ENCODE measurements at regions not wholly inside any gene's neighbourhood (a gene's known extent, or its start where the extent isn't known, plus 50 kb on each side); places are given as distances from the start of the nearest gene placed in this dataset.

DNA sequence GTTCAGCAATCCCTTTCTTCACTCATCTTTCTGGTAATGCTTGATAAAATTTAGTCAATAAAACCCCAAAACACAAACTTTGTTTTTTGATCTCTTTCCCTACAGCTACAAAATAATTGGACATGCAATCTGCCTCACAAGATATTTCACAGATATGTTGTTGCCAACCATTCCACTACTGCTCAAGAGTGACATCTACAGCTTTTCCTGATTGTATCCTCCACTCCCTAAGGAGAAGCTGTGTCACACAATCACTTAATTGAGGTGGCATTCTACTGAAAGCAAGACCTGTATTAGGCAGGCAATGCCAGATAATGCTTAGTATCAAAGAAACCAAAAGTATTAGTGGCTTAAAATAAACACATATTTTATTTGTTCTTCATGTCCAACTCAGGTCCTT is 1646.2 kb upstream of the SPRY2 start:
- H3K4me1 ChIP-seq, result no peaks in the 10 kb centered on the region
- TF ChIP-seq POLR2AphosphoS5 (IDR thresholded peaks at IDR 0.05) (no peak), POLR2A (IDR thresholded peaks at IDR 0.05) (no peak), EP300 (IDR thresholded peaks at IDR 0.05) (no peak)
- TF ChIP-seq, protein P1, sequence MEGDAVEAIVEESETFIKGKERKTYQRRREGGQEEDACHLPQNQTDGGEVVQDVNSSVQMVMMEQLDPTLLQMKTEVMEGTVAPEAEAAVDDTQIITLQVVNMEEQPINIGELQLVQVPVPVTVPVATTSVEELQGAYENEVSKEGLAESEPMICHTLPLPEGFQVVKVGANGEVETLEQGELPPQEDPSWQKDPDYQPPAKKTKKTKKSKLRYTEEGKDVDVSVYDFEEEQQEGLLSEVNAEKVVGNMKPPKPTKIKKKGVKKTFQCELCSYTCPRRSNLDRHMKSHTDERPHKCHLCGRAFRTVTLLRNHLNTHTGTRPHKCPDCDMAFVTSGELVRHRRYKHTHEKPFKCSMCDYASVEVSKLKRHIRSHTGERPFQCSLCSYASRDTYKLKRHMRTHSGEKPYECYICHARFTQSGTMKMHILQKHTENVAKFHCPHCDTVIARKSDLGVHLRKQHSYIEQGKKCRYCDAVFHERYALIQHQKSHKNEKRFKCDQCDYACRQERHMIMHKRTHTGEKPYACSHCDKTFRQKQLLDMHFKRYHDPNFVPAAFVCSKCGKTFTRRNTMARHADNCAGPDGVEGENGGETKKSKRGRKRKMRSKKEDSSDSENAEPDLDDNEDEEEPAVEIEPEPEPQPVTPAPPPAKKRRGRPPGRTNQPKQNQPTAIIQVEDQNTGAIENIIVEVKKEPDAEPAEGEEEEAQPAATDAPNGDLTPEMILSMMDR (IDR thresholded peaks at IDR 0.05), result no peak
- intact Hi-C loops (cut with DNase I), result no loop called here
- H3K9me3 ChIP-seq, result no peaks in the 10 kb centered on the region
- H3K27ac ChIP-seq, result no peak overlapping the region
- H3K4me3 ChIP-seq, result no peak overlapping the region
- no peak for DNase-seq
- no peaks in the 10 kb centered on the region for H3K36me3 ChIP-seq
- no peaks in the 10 kb centered on the region for H3K27me3 ChIP-seq

DNA sequence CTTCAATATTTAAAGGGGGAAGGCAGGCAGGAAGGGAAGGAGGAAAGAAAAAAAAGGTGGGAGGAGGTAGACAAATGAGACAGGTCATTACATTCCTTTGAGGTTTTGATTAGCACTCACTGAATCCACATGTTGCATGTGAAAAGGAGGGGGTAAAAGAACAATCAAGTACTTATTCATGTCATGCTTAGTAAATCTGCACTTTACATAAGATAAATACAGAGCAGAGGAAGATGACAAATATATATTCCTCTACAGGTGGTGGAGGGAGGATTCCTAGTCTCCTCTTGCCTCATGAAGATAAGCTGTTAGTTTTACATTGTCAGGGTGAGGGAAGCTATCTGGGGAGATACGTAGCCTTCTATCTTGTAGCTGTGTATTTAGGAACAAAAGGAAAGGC is 1645.4 kb upstream of the SPRY2 start:
- Histone ChIP-seq H3K9me3 (no peaks in the 10 kb centered on the region), H3K36me3 (no peaks in the 10 kb centered on the region), H3K27me3 (no peaks in the 10 kb centered on the region), H3K4me3 (no peak overlapping the region), H3K4me1 (no peaks in the 10 kb centered on the region), H3K27ac (no peak overlapping the region)
- WGBS, 2 donors, result 52 to 78% methylated on average over 1 of the region's 1 CpG
- DNase-seq, result no peak
- TF ChIP-seq EP300 (IDR thresholded peaks at IDR 0.05) (no peak), POLR2AphosphoS5 (IDR thresholded peaks at IDR 0.05) (no peak), POLR2A (IDR thresholded peaks at IDR 0.05) (no peak)
- TF ChIP-seq, protein P1 (IDR thresholded peaks at IDR 0.05), result no peak
- intact Hi-C loops (cut with DNase I), result no loop called here

DNA sequence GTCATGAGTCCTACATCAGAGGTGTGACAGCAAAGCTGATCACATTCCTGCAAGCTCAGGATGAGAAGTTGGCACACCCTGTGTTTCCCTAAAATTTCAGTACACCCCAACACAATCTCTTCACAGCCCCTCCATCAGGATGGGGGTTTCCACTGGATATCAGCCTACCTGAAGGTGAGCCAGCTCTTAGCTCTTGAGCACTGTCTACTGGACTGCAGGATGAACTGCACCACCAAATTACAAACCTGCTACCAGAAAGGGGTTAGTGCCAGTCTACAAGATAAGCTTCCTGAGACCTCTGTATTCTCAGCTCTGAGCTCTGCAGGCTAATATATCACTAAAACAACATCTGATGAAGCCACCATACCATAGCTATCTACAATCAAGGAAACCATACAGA is 1616.2 kb upstream of the SPRY2 start:
- DNase-seq, result no peak
- Histone ChIP-seq H3K9me3 (peaks cover 0 to 5% (median 0%) of the 10 kb centered on the region in 4 donors), H3K4me1 (no peaks in the 10 kb centered on the region), H3K27ac (no peak overlapping the region), H3K36me3 (no peaks in the 10 kb centered on the region), H3K27me3 (no peaks in the 10 kb centered on the region), H3K4me3 (no peak overlapping the region)
- intact Hi-C loops (cut with DNase I), result no loop called here
- TF ChIP-seq EP300 (IDR thresholded peaks at IDR 0.05), result no peak
- no peak for TF ChIP-seq POLR2A (IDR thresholded peaks at IDR 0.05)
- TF ChIP-seq POLR2AphosphoS5 (IDR thresholded peaks at IDR 0.05), result no peak
- TF ChIP-seq, protein P1 (IDR thresholded peaks at IDR 0.05), result no peak

DNA sequence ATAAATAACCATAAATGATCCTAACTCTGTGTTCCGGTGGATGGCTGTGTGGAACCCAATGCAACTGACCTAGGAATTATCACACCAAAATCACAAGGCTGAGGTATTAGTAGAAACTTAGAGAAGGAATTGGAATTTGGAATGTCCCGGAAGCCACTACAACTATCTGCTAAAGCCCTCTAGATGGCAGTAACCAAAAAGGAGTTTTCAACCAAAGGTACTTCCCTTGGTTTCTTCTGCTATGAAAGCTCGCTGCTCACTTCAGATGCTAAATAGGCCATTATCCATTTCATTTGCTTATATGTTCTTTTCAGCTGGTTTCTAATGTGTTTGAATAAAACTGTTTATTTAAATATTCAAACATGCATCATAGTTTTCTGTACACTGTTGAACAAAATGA is 1589.1 kb upstream of the SPRY2 start:
- 40 to 48% methylated on average over 3 of the region's 3 CpGs for WGBS, 2 donors
- TF ChIP-seq, protein P1 (IDR thresholded peaks at IDR 0.05), result peak in 2 of 4 experiments; percentile 22 to 36
- no peak for TF ChIP-seq POLR2AphosphoS5 (IDR thresholded peaks at IDR 0.05)
- TF ChIP-seq POLR2A (IDR thresholded peaks at IDR 0.05), result no peak
- TF ChIP-seq EP300 (IDR thresholded peaks at IDR 0.05), result no peak
- Histone ChIP-seq H3K36me3 (no peaks in the 10 kb centered on the region), H3K27ac (no peak overlapping the region), H3K27me3 (no peaks in the 10 kb centered on the region), H3K4me1 (peaks cover 0 to 8% (median 0%) of the 10 kb centered on the region in 4 donors), H3K4me3 (no peak overlapping the region), H3K9me3 (no peaks in the 10 kb centered on the region)
- no peak for DNase-seq
- intact Hi-C loops (cut with DNase I), result no loop called here

DNA sequence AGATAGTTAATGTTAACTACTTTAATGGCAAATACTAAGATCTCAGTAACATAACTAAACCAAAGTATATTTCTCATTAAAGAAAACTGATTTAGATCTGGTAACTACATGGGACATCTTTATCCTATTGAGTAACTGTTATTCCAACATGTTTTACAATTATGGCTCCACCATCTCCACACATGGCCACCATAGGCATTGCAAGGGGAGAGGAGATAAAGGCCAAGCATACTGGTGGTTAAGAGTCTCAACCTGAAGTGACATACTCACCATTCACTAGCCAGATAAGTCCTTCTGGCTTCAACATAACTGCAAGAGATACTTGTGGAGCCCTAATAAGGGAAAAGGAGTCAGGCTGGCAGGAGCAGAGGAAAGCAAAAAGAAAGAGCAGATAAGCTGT is 1586.4 kb upstream of the SPRY2 start:
- intact Hi-C loops (cut with DNase I), result no loop called here
- no peaks in the 10 kb centered on the region for H3K36me3 ChIP-seq
- H3K4me3 ChIP-seq, result no peak overlapping the region
- DNase-seq, result no peak
- H3K27ac ChIP-seq, result no peak overlapping the region
- no peaks in the 10 kb centered on the region for H3K27me3 ChIP-seq
- H3K4me1 ChIP-seq, result peaks cover 0 to 8% (median 0%) of the 10 kb centered on the region in 4 donors
- H3K9me3 ChIP-seq, result no peaks in the 10 kb centered on the region
- no peak for TF ChIP-seq POLR2A (IDR thresholded peaks at IDR 0.05)
- no peak for TF ChIP-seq POLR2AphosphoS5 (IDR thresholded peaks at IDR 0.05)
- TF ChIP-seq EP300 (IDR thresholded peaks at IDR 0.05), result no peak

Measured in sigmoid colon (tissue), 6 donors.